ENCODE measurements at regions not wholly inside any gene's neighbourhood (a gene's known extent, or its start where the extent isn't known, plus 50 kb on each side); places are given as distances from the start of the nearest gene placed in this dataset.

DNA sequence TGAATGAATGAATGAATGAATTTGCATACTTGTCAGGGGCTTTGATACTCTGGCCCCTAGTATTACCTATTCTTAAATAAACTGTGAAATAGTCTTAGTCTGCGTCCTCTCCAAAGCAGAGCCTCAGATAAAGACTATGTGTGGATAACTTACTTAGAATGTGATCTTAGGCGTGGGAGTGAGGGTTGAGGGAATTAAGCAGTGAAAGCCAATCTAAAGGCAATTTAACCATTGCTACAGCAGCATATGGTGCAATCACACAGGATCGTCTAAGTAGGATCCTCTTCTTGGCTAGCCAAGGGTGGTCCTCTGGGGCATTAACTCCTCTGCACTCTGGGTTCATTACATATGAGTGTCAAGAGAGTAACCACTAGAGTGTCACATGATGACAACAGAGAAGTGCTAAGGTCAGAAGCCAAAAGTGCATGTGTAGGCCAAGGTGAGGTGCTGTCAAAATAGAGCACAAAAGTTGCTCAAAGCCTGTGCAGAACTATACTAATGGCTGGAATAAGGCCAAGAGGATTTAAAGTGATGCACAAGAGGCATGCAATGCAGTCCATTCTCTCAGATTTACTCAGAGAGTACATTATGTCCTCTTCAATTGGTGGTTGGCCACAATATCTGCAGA, 274.4 kb upstream of the SEMA6A start:
- TF ChIP-seq POLR2A (IDR thresholded peaks at IDR 0.05; ENCODE audit: low read depth, low read length) = no peak
- TF ChIP-seq POLR2AphosphoS5 (IDR thresholded peaks at IDR 0.05; ENCODE audit: low read depth, low read length) = no peak
- TF ChIP-seq TAF1 (IDR thresholded peaks at IDR 0.05; ENCODE audit: borderline replicate concordance, low read depth, low read length) = no peak

Data from GM12892 (cell line).